ENCODE measurements at regions not wholly inside any gene's neighbourhood (a gene's known extent, or its start where the extent isn't known, plus 50 kb on each side); places are given as distances from the start of the nearest gene placed in this dataset.

- no TSS peak for BruUV-seq (replicated peaks)
- Histone ChIP-seq H3K36me3 (ENCODE audit: control insufficient read depth in 2 of 2, extremely low read depth in 1 of 2, insufficient read depth in 2 of 2, low read length in 2 of 2) (no peaks in the 10 kb centered on the region), H3K27ac (ENCODE audit: insufficient read depth, low read depth, low read length) (no peak overlapping the region), H3K4me1 (ENCODE audit: control insufficient read depth, extremely low read depth, insufficient read depth, low read length) (no peaks in the 10 kb centered on the region), H2AFZ (ENCODE audit: low read depth, low read length) (no peak overlapping the region), H3K4me2 (ENCODE audit: insufficient read depth, low read length) (no peak overlapping the region), H3K9me1 (replicated peaks; ENCODE audit: control insufficient read depth, extremely low read depth, insufficient read depth, low read length) (no peaks in the 10 kb centered on the region), H4K20me1 (replicated peaks; ENCODE audit: control insufficient read depth, extremely low read depth, insufficient read depth, low read length) (no peaks in the 10 kb centered on the region), H3K79me2 (ENCODE audit: control insufficient read depth, insufficient read depth, low read length) (no peaks in the 10 kb centered on the region), H3K4me3 (replicated peaks in 1 of 3; ENCODE audit: insufficient read depth in 1 of 3, low read depth in 1 of 3, low read length in 3 of 3) (no peak overlapping the region), H3K27me3 (ENCODE audit: control insufficient read depth in 2 of 2, insufficient read depth in 2 of 2, low read length in 2 of 2) (no peaks in the 10 kb centered on the region), H3K9ac (replicated peaks; ENCODE audit: extremely low read depth, insufficient read depth, low read length) (no peak overlapping the region), H3K9me3 (replicated peaks; ENCODE audit: control insufficient read depth, insufficient read depth, low read length) (peaks cover 2% of the 10 kb centered on the region)
- dilution Hi-C loops (cut with MboI; ENCODE audit: extremely low pct_ligation_motif_present, low sequenced_read_pairs), result no loop called here
- TF ChIP-seq FOS (IDR thresholded peaks at IDR 0.05; ENCODE audit: borderline replicate concordance, insufficient read depth, low read length), result no peak
- no peak for TF ChIP-seq POLR2A (IDR thresholded peaks at IDR 0.05; ENCODE audit: low read depth, low read length)
- no peak for TF ChIP-seq POLR2AphosphoS5 (IDR thresholded peaks at IDR 0.05; ENCODE audit: insufficient read depth, low read depth, low read length)
- no peak for TF ChIP-seq MYC (IDR thresholded peaks at IDR 0.05; ENCODE audit: low read depth, low read length)
- TF ChIP-seq EZH2 (IDR thresholded peaks at IDR 0.05; ENCODE audit: borderline replicate concordance, low read depth, low read length, severe bottlenecking), result no peak
- TF ChIP-seq CTCF (IDR thresholded peaks at IDR 0.05; ENCODE audit: extremely low read depth in 1 of 2, insufficient read depth in 1 of 2, low read depth in 1 of 2, low read length in 2 of 2), result no peak
- no peak for TF ChIP-seq GATA2 (IDR thresholded peaks at IDR 0.05; ENCODE audit: insufficient read depth, insufficient read length, low read depth, low read length)
- TF ChIP-seq JUN (IDR thresholded peaks at IDR 0.05; ENCODE audit: borderline replicate concordance, insufficient read depth, insufficient read length, low read depth), result no peak
- TF ChIP-seq MAX (IDR thresholded peaks at IDR 0.05; ENCODE audit: insufficient read depth, insufficient read length), result no peak
- intact Hi-C loops (cut with micrococcal nuclease), result no loop called here
- ChIA-PET POLR2A (no interaction called here), CTCF (no interaction called here)
- FAIRE-seq, result no peak
- no peak for DNase-seq (ENCODE audit: low read depth, low spot score)
Observed at GRCh38 chr2:117514371-117514770, 300.1 kb upstream of the DDX18 start.
